K562 (cell line): ENCODE measurements at regions not wholly inside any gene's neighbourhood (a gene's known extent, or its start where the extent isn't known, plus 50 kb on each side); places are given as distances from the start of the nearest gene placed in this dataset.
A peak's percentile ranks its signal among the peaks of the same experiment; 100 is the strongest.

Experiments
- ATAC-seq: fragments of 200-7000 bp; cut with Tn5 transposase; 3 replicates; pipeline ENCODE4 v1.9.1; 2020; ENCODE audit warnings: moderate library complexity
- BruUV-seq: library from RNA; stranded (reverse); fragments of 400-500 nt; replicated peaks from 2 replicates; lab custom pipeline; 2021; lab: Mats Ljungman, UMichigan
- CTCF ChIA-PET: fragments of 300-600 bp; formaldehyde crosslinking; extraction: SDS; loops from one replicate; lab custom pipeline; 2021; ENCODE audit warnings: low intra/inter-chr PET ratio; lab: Yijun Ruan, JAX
- POLR2A ChIA-PET: fragments of 300-600, 350-650 bp; sonication (Branson Sonifier 250); formaldehyde crosslinking; extraction: SDS; loops from one replicate; lab custom pipeline; 2021; ENCODE audit warnings: antibody characterized with exemption, inconsistent platforms; lab: Yijun Ruan, JAX
- DNase-seq, 4 experiments: peaks; one replicate each; pipeline versions ENCODE4 v3.0.0 to v3.0.0-alpha.2; 2011 to 2018; ENCODE audit warnings: low spot score in 3 of 4, mixed read lengths in 3 of 4; ENCODE audit errors: extremely low read depth in 1 of 4
- FAIRE-seq: peaks from 2 replicates; lab custom pipeline; 2011; peaks lifted over from hg19 to GRCh38; lab: Jason Lieb, UNC
- H2AFZ ChIP-seq: 2 replicates; pipeline ENCODE4 v1.6.0; 2011; ENCODE audit warnings: low read depth, low read length, control low read depth, inconsistent platforms
- H3K27ac ChIP-seq: fragments of 200-600 bp; 3 replicates; pipeline ENCODE4 v1.8.0; 2011; ENCODE audit warnings: low read depth, mild to moderate bottlenecking, control low read depth, inconsistent platforms, low read length, moderate library complexity, mixed read lengths; ENCODE audit errors: extremely low read depth
- H3K27me3 ChIP-seq, 2 experiments: fragments of 300-600 bp in 1 of 2; 2 replicates in 1 of 2; 3 replicates in 1 of 2; pipeline versions ENCODE4 v1.6.0 to v1.8.0; 2011; ENCODE audit warnings: inconsistent platforms in 2 of 2, low read length in 2 of 2, mild to moderate bottlenecking in 1 of 2, mixed read lengths in 1 of 2, moderate library complexity in 1 of 2; ENCODE audit not compliant: control insufficient read depth in 2 of 2, insufficient read depth in 2 of 2
- H3K36me3 ChIP-seq: fragments of 300-600 bp; 3 replicates; pipeline ENCODE4 v1.8.0; 2011; ENCODE audit warnings: mild to moderate bottlenecking, low read length, inconsistent platforms; ENCODE audit not compliant: control insufficient read depth, insufficient read depth
- H3K4me1 ChIP-seq, 2 experiments: fragments of 200-600 bp in 1 of 2; replicated peaks in 1 of 2; 2 replicates in 1 of 2; 3 replicates in 1 of 2; pipeline versions ENCODE4 v1.5.1 to v1.8.0; 2011; ENCODE audit warnings: inconsistent platforms in 2 of 2, low read length in 2 of 2, mild to moderate bottlenecking in 1 of 2, mixed read lengths in 1 of 2, moderate library complexity in 1 of 2; ENCODE audit not compliant: control insufficient read depth in 2 of 2, insufficient read depth in 2 of 2
- H3K4me2 ChIP-seq: 2 replicates; pipeline ENCODE4 v1.6.1; 2011; ENCODE audit warnings: low read length, control low read depth, inconsistent platforms, mixed read lengths; ENCODE audit not compliant: insufficient read depth
- H3K4me3 ChIP-seq: fragments of 200-600 bp; sonication (generic), shearing (Covaris generic); 2 replicates; pipeline ENCODE4 v1.5.1; 2016; ENCODE audit warnings: control low read depth, inconsistent platforms
- H3K79me2 ChIP-seq: fragments of 200-600 bp; 3 replicates; pipeline ENCODE4 v1.8.0; 2011; ENCODE audit warnings: low read length, inconsistent platforms; ENCODE audit not compliant: control insufficient read depth, insufficient read depth
- H3K9ac ChIP-seq, 2 experiments: 2 replicates each; pipeline versions ENCODE4 v1.6.0 to v1.6.1; 2011; ENCODE audit warnings: low read depth in 2 of 2, low read length in 2 of 2, control low read depth in 1 of 2, inconsistent platforms in 1 of 2, mild to moderate bottlenecking in 1 of 2, mixed read lengths in 1 of 2; ENCODE audit not compliant: insufficient read depth in 1 of 2
- H3K9me1 ChIP-seq: one replicate; pipeline ENCODE4 v1.6.0; 2011; ENCODE audit warnings: inconsistent platforms, mild to moderate bottlenecking, low read length, moderate library complexity; ENCODE audit not compliant: control insufficient read depth, insufficient read depth
- H3K9me3 ChIP-seq: replicated peaks from 2 replicates; pipeline ENCODE4 v1.5.1; 2011; ENCODE audit warnings: low read depth, low read length, inconsistent platforms; ENCODE audit not compliant: control insufficient read depth, insufficient read depth
- H4K20me1 ChIP-seq: replicated peaks from 2 replicates; pipeline ENCODE4 v1.6.1; 2011; ENCODE audit warnings: low read length, inconsistent platforms, mixed read lengths; ENCODE audit not compliant: control insufficient read depth, insufficient read depth
- BDP1 ChIP-seq: IDR thresholded peaks from 3 replicates; pipeline ENCODE4 v1.6.1; 2011; ENCODE audit not compliant: insufficient read length, insufficient read depth
- CGGBP1 ChIP-seq: fragments of 250-450 bp; sonication (Bioruptor Pico); IDR thresholded peaks from 2 replicates; pipeline ENCODE4 v1.9.0; 2021; ENCODE audit warnings: mild to moderate bottlenecking
- CTCF ChIP-seq, 3 experiments: IDR thresholded peaks in 2 of 3; conservative IDR thresholded peaks in 1 of 3; 2 replicates each; pipeline ENCODE4 v1.5.1; 2011 to 2012; ENCODE audit warnings: low read length in 3 of 3, mild to moderate bottlenecking in 3 of 3, control low read depth in 2 of 3, improper control_type of control experiment in 1 of 3, inconsistent platforms in 1 of 3, low read depth in 1 of 3, mixed read lengths in 1 of 3, moderate library complexity in 1 of 3; ENCODE audit not compliant: insufficient read depth in 2 of 3
- E4F1 ChIP-seq: fragments of 250-450 bp; sonication (Bioruptor Pico); IDR thresholded peaks from 2 replicates; pipeline ENCODE4 v1.5.0; 2021; ENCODE audit warnings: mild to moderate bottlenecking, borderline replicate concordance
- GABPB1 ChIP-seq: sonication (generic); formaldehyde crosslinking; IDR thresholded peaks from 2 replicates; pipeline ENCODE4 v1.8.0; 2022; ENCODE audit warnings: mild to moderate bottlenecking, missing genetic modification reagents
- ID3 ChIP-seq, 2 experiments: fragments of 250-450 bp in 1 of 2; fragments of 450-650 bp in 1 of 2; sonication (Bioruptor Pico) in 1 of 2; IDR thresholded peaks; 2 replicates each; pipeline versions ENCODE4 v1.6.1 to v1.8.0; 2016 to 2021; ENCODE audit warnings: mild to moderate bottlenecking in 2 of 2, moderate library complexity in 2 of 2, missing compliant biosample characterization in 1 of 2, missing genetic modification characterization in 1 of 2
- IRF2 ChIP-seq: sonication (generic); formaldehyde crosslinking; IDR thresholded peaks from 2 replicates; pipeline ENCODE4 v1.8.1; 2022; ENCODE audit warnings: mild to moderate bottlenecking, missing genetic modification reagents
- KLF16 ChIP-seq: IDR thresholded peaks from 2 replicates; pipeline ENCODE4 v1.6.1; 2016; ENCODE audit warnings: antibody characterized with exemption
- MEIS2 ChIP-seq: fragments of 450-650 bp; IDR thresholded peaks from 2 replicates; pipeline ENCODE4 v1.6.1; 2014; ENCODE audit warnings: mild to moderate bottlenecking; ENCODE audit not compliant: partially characterized antibody
- RAD21 ChIP-seq, 2 experiments: fragments of 250-450 bp in 1 of 2; fragments of 450-650 bp in 1 of 2; sonication (Bioruptor Pico) in 1 of 2; formaldehyde crosslinking in 1 of 2; IDR thresholded peaks in 1 of 2; conservative IDR thresholded peaks in 1 of 2; 2 replicates each; pipeline versions ENCODE4 v1.4.0 to v1.8.0; 2020 to 2022; ENCODE audit warnings: mild to moderate bottlenecking in 2 of 2, moderate library complexity in 1 of 2
- RHOXF2B ChIP-seq: fragments of 250-450 bp; sonication (Bioruptor Pico); conservative IDR thresholded peaks from 2 replicates; pipeline ENCODE4 v1.5.1; 2021
- SMARCC2 ChIP-seq: fragments of 450-650 bp; IDR thresholded peaks from 2 replicates; pipeline ENCODE4 v1.6.1; 2017; ENCODE audit warnings: antibody characterized with exemption, moderate library complexity, mild to moderate bottlenecking, low read depth
- TEAD1 ChIP-seq, 2 experiments: fragments of 450-650 bp in 1 of 2; sonication (generic) in 1 of 2; formaldehyde crosslinking; IDR thresholded peaks; 2 replicates each; pipeline versions ENCODE4 v1.4.0 to v1.8.0; 2020 to 2022; ENCODE audit warnings: mild to moderate bottlenecking in 2 of 2, missing genetic modification reagents in 1 of 2
- ZC3H4 ChIP-seq: sonication (generic); formaldehyde crosslinking; IDR thresholded peaks from 2 replicates; pipeline ENCODE4 v1.9.0; 2021; ENCODE audit warnings: missing genetic modification reagents, borderline replicate concordance
- ZNF184 ChIP-seq: sonication (generic); formaldehyde crosslinking; IDR thresholded peaks from 2 replicates; pipeline ENCODE4 v1.5.0; 2020; ENCODE audit warnings: missing genetic modification reagents
- ZNF444 ChIP-seq: fragments of 250-450 bp; sonication (Bioruptor Pico); IDR thresholded peaks from 2 replicates; pipeline ENCODE4 v1.4.0; 2020; ENCODE audit warnings: mild to moderate bottlenecking, moderate library complexity
- ZNF766 ChIP-seq: fragments of 200-800 bp; sonication (Bioruptor generic); conservative IDR thresholded peaks from 2 replicates; pipeline ENCODE4 v1.6.1; 2016; ENCODE audit warnings: missing genetic modification characterization, missing compliant biosample characterization
- ZNF830 ChIP-seq: fragments of 250-450 bp; sonication (Bioruptor Pico); IDR thresholded peaks from 2 replicates; pipeline ENCODE4 v1.5.0; 2021; ENCODE audit warnings: mild to moderate bottlenecking
- WGBS: fragments of 100-300 bp; shearing (Covaris generic); methylation state at CpG from one replicate; pipeline ENCODE4 v1.1.6; 2016; ENCODE audit warnings: low coverage, mixed read lengths; ENCODE audit not compliant: insufficient coverage; ENCODE audit errors: missing lambda C conversion rate; 5-methylcytosine and 5-hydroxymethylcytosine counted together
- in situ Hi-C: fragments of 300-500 bp; cut with MboI; formaldehyde crosslinking; loops from 4 replicates; pipeline ENCODE4 v1.15.0; 2018; ENCODE audit warnings: inconsistent platforms, mixed read lengths
- intact Hi-C: fragments of 100-400 bp; cut with micrococcal nuclease; formaldehyde crosslinking; loops from 2 replicates; pipeline ENCODE4 v1.14.2; 2022

GRCh38 chr1:55478742-55479141 is 263.6 kb upstream of the USP24 start:
- no peak overlapping the region for H3K4me2 ChIP-seq
- POLR2A ChIA-PET = interaction anchor here (0.7 kb wide), 1 partner anchor 10 kb away, joined by 3 read pairs; no protein-coding TSS in a partner anchor
- no peak for TF ChIP-seq E4F1 (CRISPR knock-in tag)
- no peak for TF ChIP-seq ID3 (CRISPR knock-in tag; IDR thresholded peaks at IDR 0.05)
- TF ChIP-seq ID3 (tag; IDR thresholded peaks at IDR 0.05) = no peak
- no peak for TF ChIP-seq ZNF830 (CRISPR knock-in tag)
- no peak for TF ChIP-seq IRF2 (CRISPR knock-in tag)
- no peak for TF ChIP-seq ZNF184
- TF ChIP-seq SMARCC2 = no peak
- no peak for TF ChIP-seq TEAD1 (CRISPR knock-in tag; IDR thresholded peaks at IDR 0.05)
- no peak for TF ChIP-seq ZNF766 (CRISPR knock-in tag)
- TF ChIP-seq RHOXF2B (CRISPR knock-in tag) = no peak
- no peak for TF ChIP-seq GABPB1 (CRISPR knock-in tag)
- TF ChIP-seq KLF16 = no peak
- TF ChIP-seq CTCF (IDR thresholded peaks at IDR 0.05 in 2 of 3, conservative IDR thresholded peaks at IDR 0.05 in 1 of 3; ENCODE audit: insufficient read depth in 2 of 3, low read depth in 1 of 3, low read length in 3 of 3) = peak in 2 of 3 experiments; percentile 17 to 44; a peak in 2 of 6 replicates
- TF ChIP-seq ZC3H4 (CRISPR knock-in tag) = no peak
- no peak for TF ChIP-seq BDP1
- TF ChIP-seq ZNF444 (CRISPR knock-in tag) = no peak
- no peak for TF ChIP-seq CGGBP1 (CRISPR knock-in tag)
- peak in 1 of 2 experiments; percentile 44; a peak in 2 of 4 replicates for TF ChIP-seq RAD21 (CRISPR knock-in tag; conservative IDR thresholded peaks at IDR 0.05 in 1 of 2, IDR thresholded peaks at IDR 0.05 in 1 of 2)
- TF ChIP-seq MEIS2 = peak; percentile 4

More at GRCh38 chr1:55478742-55479141, 263.6 kb upstream of the USP24 start:
- Histone ChIP-seq H3K4me1 (peaks cover 4 to 12% of the 10 kb centered on the region in 2 experiments; a peak in 4 of 5 replicates), H2AFZ (no peak overlapping the region), H3K9me1 (no peaks in the 10 kb centered on the region), H3K9ac (no peak overlapping the region), H4K20me1 (no peaks in the 10 kb centered on the region), H3K36me3 (no peaks in the 10 kb centered on the region), H3K27ac (no peak overlapping the region), H3K4me3 (no peak overlapping the region), H3K27me3 (no peaks in the 10 kb centered on the region), H3K79me2 (no peaks in the 10 kb centered on the region), H3K9me3 (no peaks in the 10 kb centered on the region)
- intact Hi-C loops = no loop called here
- in situ Hi-C loops = no loop called here
- FAIRE-seq (no peak), ATAC-seq (0 out of 3 replicates have a peak, but pooled peaks have one; percentile 32), DNase-seq (no peak)
- no TSS peak for BruUV-seq
- WGBS = 30% methylated on average over 2 of the region's 2 CpGs
- CTCF ChIA-PET = no interaction called here
